ENCODE measurements at regions not wholly inside any gene's neighbourhood (a gene's known extent, or its start where the extent isn't known, plus 50 kb on each side); places are given as distances from the start of the nearest gene placed in this dataset.

DNA sequence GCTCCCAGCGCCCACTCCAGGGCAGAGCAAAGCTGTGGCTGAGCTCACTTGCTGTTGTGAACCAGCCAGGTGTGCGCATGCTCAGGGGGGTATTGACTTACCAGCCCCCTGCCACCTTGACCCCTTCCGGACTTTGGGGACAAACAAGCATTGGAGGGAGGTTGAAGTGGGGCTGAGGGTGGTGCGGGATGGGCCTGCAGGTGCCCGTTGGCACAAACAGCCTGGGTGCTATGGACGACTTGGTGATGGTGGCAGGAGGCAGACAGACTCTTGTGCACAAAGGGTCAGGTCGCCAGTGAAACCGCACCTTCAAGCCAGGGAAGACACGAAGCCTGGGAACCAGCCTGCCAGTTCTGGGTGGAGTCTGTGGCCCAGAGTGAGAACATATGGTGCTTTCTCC lies 858.5 kb upstream of the PTPRD start:
- TF ChIP-seq, protein P1, sequence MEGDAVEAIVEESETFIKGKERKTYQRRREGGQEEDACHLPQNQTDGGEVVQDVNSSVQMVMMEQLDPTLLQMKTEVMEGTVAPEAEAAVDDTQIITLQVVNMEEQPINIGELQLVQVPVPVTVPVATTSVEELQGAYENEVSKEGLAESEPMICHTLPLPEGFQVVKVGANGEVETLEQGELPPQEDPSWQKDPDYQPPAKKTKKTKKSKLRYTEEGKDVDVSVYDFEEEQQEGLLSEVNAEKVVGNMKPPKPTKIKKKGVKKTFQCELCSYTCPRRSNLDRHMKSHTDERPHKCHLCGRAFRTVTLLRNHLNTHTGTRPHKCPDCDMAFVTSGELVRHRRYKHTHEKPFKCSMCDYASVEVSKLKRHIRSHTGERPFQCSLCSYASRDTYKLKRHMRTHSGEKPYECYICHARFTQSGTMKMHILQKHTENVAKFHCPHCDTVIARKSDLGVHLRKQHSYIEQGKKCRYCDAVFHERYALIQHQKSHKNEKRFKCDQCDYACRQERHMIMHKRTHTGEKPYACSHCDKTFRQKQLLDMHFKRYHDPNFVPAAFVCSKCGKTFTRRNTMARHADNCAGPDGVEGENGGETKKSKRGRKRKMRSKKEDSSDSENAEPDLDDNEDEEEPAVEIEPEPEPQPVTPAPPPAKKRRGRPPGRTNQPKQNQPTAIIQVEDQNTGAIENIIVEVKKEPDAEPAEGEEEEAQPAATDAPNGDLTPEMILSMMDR (conservative IDR thresholded peaks at IDR 0.05; ENCODE audit: low read length): no peak
- TF ChIP-seq EZH2phosphoT487 (IDR thresholded peaks at IDR 0.05; ENCODE audit: borderline replicate concordance, low read depth, low read length): no peak

Data from OCI-LY7 (cell line).